ENCODE measurements at regions not wholly inside any gene's neighbourhood (a gene's known extent, or its start where the extent isn't known, plus 50 kb on each side); places are given as distances from the start of the nearest gene placed in this dataset.

GRCh38 chr4:135840781-135841180 lies 1639.2 kb upstream of the PABPC4L start:
- TF ChIP-seq CTCF (IDR thresholded peaks at IDR 0.05) (no peak), EZH2 (IDR thresholded peaks at IDR 0.05; ENCODE audit: borderline replicate concordance, insufficient read depth, low read depth, low read length, poor library complexity, severe bottlenecking) (no peak)
